Transverse colon (tissue), 4 donors: ENCODE measurements at regions not wholly inside any gene's neighbourhood (a gene's known extent, or its start where the extent isn't known, plus 50 kb on each side); places are given as distances from the start of the nearest gene placed in this dataset.

Experiments
- DNase-seq: peaks from one replicate; pipeline ENCODE4 v3.0.0-alpha.2; 2019
- H3K27ac ChIP-seq, 4 donors: fragments of 200-600 bp; sonication (generic); 2 replicates each; pipeline ENCODE4 v1.5.1; 2016 to 2018; ENCODE audit warnings: inconsistent platforms in 4 of 4
- H3K27me3 ChIP-seq: fragments of 200-600 bp; sonication (generic); 2 replicates; pipeline ENCODE4 v1.5.1; 2017; ENCODE audit warnings: inconsistent platforms
- H3K36me3 ChIP-seq, 4 donors: fragments of 200-600 bp; sonication (generic); 2 replicates each; pipeline ENCODE4 v1.5.1; 2017 to 2019; ENCODE audit warnings: inconsistent platforms in 4 of 4
- H3K4me1 ChIP-seq, 4 donors: fragments of 200-600 bp; sonication (generic); 2 replicates each; pipeline ENCODE4 v1.5.1; 2017 to 2020; ENCODE audit warnings: inconsistent platforms in 4 of 4
- H3K4me3 ChIP-seq, 4 donors: fragments of 200-600 bp; sonication (generic); 1 replicate in 1 of 4; 2 replicates in 3 of 4; pipeline versions ENCODE4 v1.5.1 to v1.6.1; 2017 to 2019; ENCODE audit warnings: inconsistent platforms in 4 of 4
- H3K9me3 ChIP-seq, 2 donors: fragments of 200-600 bp; sonication (generic); 2 replicates each; pipeline ENCODE4 v1.5.1; 2017 to 2019; ENCODE audit warnings: inconsistent platforms in 2 of 2
- CTCF ChIP-seq, 5 experiments: fragments of 200-600 bp in 3 of 5; fragments of 450-650 bp in 2 of 5; sonication (generic) in 3 of 5; IDR thresholded peaks; 1 replicate in 2 of 5; 2 replicates in 3 of 5; pipeline ENCODE4 v1.5.1; 2016 to 2017; ENCODE audit warnings: antibody characterized with exemption in 5 of 5, inconsistent platforms in 3 of 5, mild to moderate bottlenecking in 2 of 5, moderate library complexity in 1 of 5
- EP300 ChIP-seq: sonication (generic); formaldehyde crosslinking; IDR thresholded peaks from one replicate; pipeline ENCODE4 v1.6.1; 2017; ENCODE audit warnings: antibody characterized with exemption, low read depth
- POLR2A ChIP-seq: fragments of 450-650 bp; IDR thresholded peaks from one replicate; pipeline ENCODE4 v1.6.1; 2016; ENCODE audit warnings: antibody characterized with exemption, mild to moderate bottlenecking, moderate library complexity
- POLR2AphosphoS5 ChIP-seq, 3 donors: sonication (generic); formaldehyde crosslinking; IDR thresholded peaks; one replicate each; pipeline ENCODE4 v1.6.1; 2016; ENCODE audit warnings: antibody characterized with exemption in 3 of 3
- WGBS, 2 donors: methylation state at CpG; one replicate each; pipeline ENCODE4 v1.1.5; 2018; ENCODE audit warnings: low coverage in 1 of 2; 5-methylcytosine and 5-hydroxymethylcytosine counted together
- in situ Hi-C, 4 donors: fragments of 200-750 bp; cut with MboI; loops; one replicate each; pipeline versions ENCODE4 v1.15.0 to v1.15.1; 2017; ENCODE audit warnings: low sequenced_read_pairs in 3 of 4, low pct_ligation_motif_present in 1 of 4, low pct_unique_long_range_greater_than_20kb in 1 of 4
- intact Hi-C: fragments of 100-400 bp; cut with DNase I; formaldehyde crosslinking; loops from one replicate; pipeline ENCODE4 v1.15.1; 2023; ENCODE audit warnings: low total_unique reads

- WGBS, 2 donors: 69 to 71% methylated on average over 1 of the region's 1 CpG
- no peaks in the 10 kb centered on the region for H3K4me1 ChIP-seq
- no peaks in the 10 kb centered on the region for H3K36me3 ChIP-seq
- in situ Hi-C loops: no loop called here
- no peaks in the 10 kb centered on the region for H3K9me3 ChIP-seq
- DNase-seq: no peak
- H3K27ac ChIP-seq: no peak overlapping the region
- no peaks in the 10 kb centered on the region for H3K27me3 ChIP-seq
- H3K4me3 ChIP-seq: no peak overlapping the region
- intact Hi-C loops: no loop called here
- TF ChIP-seq POLR2A: no peak
- no peak for TF ChIP-seq EP300
- TF ChIP-seq CTCF (IDR thresholded peaks at IDR 0.05): no peak
- no peak for TF ChIP-seq POLR2AphosphoS5 (IDR thresholded peaks at IDR 0.05)
Observed at GRCh38 chr4:125440814-125441213, 126.1 kb downstream of the FAT4 start.

DNA sequence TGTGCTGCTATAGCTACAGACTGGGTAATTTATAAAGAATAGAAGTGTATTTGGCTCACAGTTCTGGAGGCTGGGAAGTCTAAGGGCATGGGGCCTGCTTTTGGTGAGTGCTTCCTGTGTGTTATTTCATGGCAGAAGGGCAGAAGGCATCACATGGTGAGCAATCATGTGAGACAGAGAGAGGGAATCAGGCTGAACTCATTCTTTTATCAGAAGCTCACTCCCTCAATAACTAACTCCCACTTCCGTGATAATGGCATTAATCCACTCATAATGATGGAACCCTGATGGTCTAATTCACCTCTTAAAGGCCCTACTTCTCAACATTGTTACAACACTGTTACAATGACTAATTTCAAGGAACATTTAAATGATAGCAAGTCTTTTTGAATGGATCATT, 129.4 kb downstream of the FAT4 start:
- DNase-seq: no peak
- intact Hi-C loops (no loop called here), in situ Hi-C loops (no loop called here)
- TF ChIP-seq POLR2AphosphoS5 (IDR thresholded peaks at IDR 0.05): no peak
- TF ChIP-seq POLR2A: no peak
- no peak for TF ChIP-seq EP300
- no peak for TF ChIP-seq CTCF (IDR thresholded peaks at IDR 0.05)
- Histone ChIP-seq H3K4me3 (no peak overlapping the region), H3K4me1 (no peaks in the 10 kb centered on the region), H3K36me3 (no peaks in the 10 kb centered on the region), H3K27me3 (no peaks in the 10 kb centered on the region), H3K27ac (no peak overlapping the region), H3K9me3 (no peaks in the 10 kb centered on the region)
- WGBS, 2 donors: 68 to 88% methylated on average over 1 of the region's 1 CpG

- in situ Hi-C loops (no loop called here), intact Hi-C loops (no loop called here)
- no peak for DNase-seq
- 54 to 75% methylated on average over 1 of the region's 1 CpG for WGBS, 2 donors
- TF ChIP-seq POLR2AphosphoS5 (IDR thresholded peaks at IDR 0.05) (peak; percentile 61 to 84 (median 73)), CTCF (IDR thresholded peaks at IDR 0.05) (no peak)
- H3K36me3 ChIP-seq: no peaks in the 10 kb centered on the region
- H3K4me3 ChIP-seq: no peak overlapping the region
- no peaks in the 10 kb centered on the region for H3K9me3 ChIP-seq
- H3K4me1 ChIP-seq: no peaks in the 10 kb centered on the region
- no peaks in the 10 kb centered on the region for H3K27me3 ChIP-seq
- H3K27ac ChIP-seq: peak overlapping the region in 2 of 4 donors; percentile 55 to 70
Observed at GRCh38 chr4:125445525-125445924, 130.8 kb downstream of the FAT4 start.

DNA sequence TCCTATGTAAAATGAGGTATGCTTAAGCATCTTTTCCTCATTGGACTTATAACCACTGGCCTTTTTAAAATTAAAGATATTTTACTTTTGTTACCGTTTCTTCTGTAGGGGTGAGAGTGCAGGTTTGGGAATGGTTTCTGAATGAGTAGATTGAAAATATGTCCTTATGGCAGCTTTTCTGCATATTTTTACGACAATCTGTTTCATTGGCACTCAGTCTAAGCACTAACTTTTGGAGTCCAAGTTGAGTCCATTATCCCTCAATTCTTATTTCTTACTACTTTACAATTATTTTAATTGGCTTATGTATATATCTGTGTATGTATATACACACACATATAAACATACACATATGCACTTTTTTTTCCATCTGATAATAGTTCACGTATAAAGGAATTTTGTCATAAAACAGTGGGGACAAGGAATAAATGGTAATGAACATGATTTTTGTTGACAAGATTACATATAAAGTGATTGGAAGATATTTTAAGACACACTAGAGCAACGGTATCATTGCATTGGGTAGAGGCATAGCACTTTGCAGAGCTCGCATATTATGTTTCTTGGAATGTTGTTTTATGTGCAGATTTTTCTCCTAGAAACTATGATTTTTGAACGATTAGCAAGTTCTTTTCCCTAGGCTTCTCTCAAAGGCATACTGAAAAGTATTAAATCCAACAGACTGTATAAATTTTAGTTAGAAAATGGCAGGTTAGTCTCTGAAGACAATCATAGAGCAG, 133.0 kb downstream of the FAT4 start:
- no peak overlapping the region for H3K4me3 ChIP-seq
- no peak for DNase-seq
- no peak for TF ChIP-seq POLR2A
- TF ChIP-seq EP300: no peak
- no peak for TF ChIP-seq CTCF (IDR thresholded peaks at IDR 0.05)
- no peak for TF ChIP-seq POLR2AphosphoS5 (IDR thresholded peaks at IDR 0.05)
- in situ Hi-C loops: no loop called here
- no peaks in the 10 kb centered on the region for H3K27me3 ChIP-seq
- intact Hi-C loops: no loop called here
- no peaks in the 10 kb centered on the region for H3K36me3 ChIP-seq
- WGBS, 2 donors: 70 to 78% methylated on average over 5 to 6 of the region's 6 CpGs
- no peaks in the 10 kb centered on the region for H3K9me3 ChIP-seq
- no peaks in the 10 kb centered on the region for H3K4me1 ChIP-seq
- H3K27ac ChIP-seq: no peak overlapping the region
